IPS-NIHi7 (cell line): ENCODE measurements at regions not wholly inside any gene's neighbourhood (a gene's known extent, or its start where the extent isn't known, plus 50 kb on each side); places are given as distances from the start of the nearest gene placed in this dataset.

Experiments
- DNase-seq: peaks from one replicate; pipeline ENCODE4 v3.0.0; 2012; ENCODE audit warnings: mixed read lengths; ENCODE audit errors: extremely low spot score

DNA sequence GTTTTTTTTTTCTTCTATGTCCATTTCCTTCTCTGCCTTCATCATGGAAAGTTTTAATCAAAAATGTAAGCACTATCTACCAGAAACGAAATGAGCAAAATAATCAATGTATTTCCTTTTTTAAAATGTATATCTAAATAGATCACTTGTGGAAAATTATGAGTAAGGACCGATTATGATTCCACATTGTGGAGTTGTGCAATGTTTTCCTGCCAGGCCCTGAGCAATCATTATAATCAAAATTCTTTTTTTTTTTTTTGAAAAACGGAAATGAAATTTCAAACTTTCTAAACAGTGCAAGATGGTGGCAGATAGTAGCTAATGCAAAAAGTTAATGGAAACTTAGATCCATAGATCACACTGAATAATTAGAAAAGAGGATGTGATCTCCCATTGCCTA is 1074.6 kb upstream of the TMEM132C start:
- no peak for DNase-seq

DNA sequence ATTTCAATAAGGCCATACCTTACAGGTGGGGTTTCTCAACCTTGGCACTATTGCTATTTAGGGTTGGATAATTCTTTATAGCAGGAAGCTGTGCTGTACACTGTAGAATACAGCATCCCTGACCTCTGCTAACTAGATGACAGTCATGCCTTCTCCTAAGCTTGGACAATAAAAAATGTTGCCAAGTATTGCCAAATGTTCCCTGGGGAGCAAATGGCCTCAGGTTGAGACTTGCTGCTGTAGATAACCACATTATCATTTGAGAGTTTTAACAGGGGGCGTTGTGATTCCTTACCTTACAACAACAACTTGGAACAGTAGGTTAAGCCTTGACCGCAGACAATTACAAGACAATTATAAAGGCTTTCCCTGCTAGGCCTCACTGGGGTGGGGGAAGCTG is 1073.6 kb upstream of the TMEM132C start:
- DNase-seq = no peak

DNA sequence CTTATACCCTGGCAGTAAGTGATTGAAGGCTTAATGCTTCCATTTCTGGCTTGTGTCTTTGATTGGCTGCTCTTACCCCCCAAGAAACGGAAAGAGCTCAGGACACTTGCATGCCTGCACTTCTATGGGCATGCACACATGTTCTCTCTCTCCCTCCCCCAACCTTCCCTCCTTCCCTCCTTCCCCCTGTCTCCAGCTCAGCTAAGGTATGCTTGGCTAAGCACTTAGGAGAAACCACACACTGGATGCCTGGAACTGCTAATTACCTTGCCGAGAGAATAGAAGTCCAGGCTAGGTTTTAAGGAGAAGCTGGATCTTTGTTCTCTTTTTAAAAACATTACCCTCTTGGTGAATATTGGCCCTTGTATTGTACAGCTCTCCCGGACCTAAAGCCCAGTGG is 1072.8 kb upstream of the TMEM132C start:
- no peak for DNase-seq

DNA sequence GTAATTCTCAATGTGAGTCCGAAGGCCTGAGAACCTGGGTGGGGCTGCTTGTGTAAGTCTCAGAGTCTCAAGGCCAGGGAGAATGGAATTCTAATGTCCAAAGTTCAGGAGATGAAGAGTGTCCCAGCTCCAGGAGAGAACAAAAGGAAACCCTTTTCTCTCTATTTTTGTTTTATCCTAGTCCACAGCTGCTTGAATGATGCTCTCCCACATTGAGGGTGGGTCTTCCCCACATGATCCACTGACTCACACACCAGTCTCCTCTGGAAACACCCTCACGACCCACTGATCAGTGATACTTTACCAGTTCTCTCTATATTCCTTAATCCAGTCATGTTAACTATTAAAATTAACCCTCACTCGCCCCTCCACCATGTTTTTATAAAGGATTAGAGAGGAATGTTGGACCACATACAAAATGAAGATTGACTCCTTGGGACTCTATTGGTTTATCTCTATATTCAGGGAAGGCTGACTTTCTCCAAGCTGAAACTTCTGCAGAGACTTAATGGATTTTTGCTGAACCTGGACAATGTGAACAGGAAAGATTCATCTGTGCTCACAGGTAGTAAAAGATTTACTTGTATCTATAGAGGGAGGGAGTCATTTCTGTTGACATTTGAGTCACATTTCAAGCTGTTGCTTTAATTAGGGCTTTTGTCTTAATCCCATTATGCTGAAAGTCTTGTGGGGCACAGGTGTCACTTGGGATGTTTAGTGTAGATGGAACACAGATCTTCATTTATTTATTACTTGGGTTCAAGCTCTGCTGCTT is 1061.0 kb upstream of the TMEM132C start:
- no peak for DNase-seq

DNA sequence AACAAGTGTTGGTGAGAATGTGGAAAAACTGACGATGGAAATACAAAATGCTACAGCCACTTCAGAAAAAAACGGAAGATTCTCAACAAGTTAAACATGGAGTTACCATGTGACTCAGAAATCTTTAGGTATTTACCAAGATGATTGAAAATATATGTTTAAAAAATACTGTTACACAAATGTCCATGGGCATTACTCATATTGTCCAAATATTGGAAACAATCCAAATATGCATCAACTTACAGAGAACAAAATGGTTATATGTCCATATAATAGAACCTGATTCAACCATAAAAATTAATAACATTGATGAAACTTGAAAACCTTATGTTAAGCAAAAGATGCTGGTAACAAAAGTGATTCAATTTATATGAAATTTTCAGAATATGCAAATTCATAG is 1057.7 kb upstream of the TMEM132C start:
- DNase-seq = no peak

DNA sequence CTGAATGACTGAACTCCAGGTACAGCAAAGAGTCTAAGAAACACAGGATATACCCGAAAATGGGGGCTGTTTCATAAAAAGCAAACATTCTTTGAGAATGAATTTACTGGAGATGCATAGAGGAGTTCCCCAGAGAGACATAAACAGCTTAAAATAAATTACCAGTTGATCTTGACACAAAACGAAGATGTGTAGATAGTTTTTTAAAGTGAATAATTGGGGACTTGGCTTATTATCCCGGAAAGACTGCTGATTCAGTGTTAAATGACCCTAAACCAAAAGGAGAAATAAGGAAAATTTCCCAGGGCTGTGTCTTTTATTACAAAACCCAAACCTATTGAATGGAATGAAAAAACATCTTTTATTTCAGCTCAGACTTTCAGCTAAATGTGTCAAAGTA is 1052.8 kb upstream of the TMEM132C start:
- DNase-seq = no peak

DNA sequence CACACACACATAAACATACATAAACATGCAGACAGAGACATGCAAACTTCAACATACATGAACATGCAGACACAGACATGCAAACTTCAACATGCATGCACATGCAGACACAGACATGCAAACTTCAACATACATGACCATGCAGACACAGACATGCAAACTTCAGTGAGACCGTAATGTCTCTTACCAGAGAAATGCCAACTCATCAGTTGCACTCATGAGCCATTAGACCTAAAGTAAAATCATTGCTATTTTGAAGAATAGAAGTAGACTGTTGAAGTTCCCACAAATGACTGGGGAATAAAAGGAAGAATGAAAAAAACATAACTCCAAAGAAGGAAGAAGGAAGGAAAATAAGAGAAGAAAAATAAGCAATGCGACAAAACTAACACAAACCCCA is 1044.0 kb upstream of the TMEM132C start:
- no peak for DNase-seq

DNA sequence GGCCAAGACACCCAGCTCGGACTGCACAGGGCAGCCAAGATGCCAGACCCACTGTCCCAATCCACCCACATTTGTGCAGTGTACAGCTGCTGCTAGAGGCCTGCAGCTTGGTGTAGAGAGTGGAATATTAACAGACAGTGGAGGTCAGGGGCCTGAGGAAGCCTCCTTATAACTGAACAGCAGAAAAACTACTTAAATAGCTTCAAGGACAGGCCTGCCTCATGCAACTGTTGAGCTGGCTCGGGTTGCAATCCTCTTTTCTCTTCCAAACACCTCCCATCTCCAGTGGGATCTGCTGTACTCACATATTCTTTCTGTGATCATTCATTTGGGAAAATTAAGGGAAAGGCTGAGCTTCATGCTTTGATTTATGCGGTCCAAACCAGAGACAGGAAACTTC is 1043.2 kb upstream of the TMEM132C start:
- DNase-seq = no peak

DNA sequence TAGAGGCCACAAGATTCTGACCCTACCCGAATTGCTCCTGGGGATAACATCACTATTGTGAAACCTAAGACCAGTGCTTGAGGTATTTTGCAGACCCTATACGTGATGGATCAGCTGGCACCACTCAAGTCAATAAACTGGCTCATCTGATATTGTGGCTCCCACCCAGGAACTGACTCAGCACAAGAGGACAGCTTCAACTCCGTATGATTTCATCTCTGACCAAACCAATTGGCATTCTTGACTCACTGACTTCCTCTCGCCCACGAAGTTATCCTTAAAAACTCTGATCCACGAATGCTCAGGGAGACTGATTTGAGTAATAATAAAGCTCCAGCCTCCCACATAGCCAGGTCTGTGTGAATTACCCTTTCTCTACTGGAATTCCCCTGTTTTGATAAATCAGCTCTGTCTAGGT is 1036.1 kb upstream of the TMEM132C start:
- DNase-seq = no peak

DNA sequence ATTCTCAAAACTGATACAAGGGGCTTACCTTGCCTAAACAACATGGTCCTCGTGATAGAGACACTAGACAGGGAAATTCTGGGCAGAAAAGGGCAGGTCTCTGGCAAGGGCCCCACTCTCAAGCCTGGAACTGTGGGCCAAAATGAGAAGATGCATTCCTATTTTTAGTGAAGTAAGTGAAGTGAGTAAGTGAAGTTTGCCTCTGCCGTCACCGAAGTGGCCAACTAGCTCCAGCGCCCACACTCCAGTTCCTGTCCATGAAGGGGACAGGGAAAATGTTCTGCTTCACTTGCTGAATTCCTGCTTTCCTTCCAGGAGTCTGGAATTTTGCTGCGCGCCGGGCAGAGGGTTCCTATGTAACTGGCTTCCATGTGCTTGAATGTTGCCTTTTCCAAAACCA is 1035.6 kb upstream of the TMEM132C start:
- no peak for DNase-seq

DNA sequence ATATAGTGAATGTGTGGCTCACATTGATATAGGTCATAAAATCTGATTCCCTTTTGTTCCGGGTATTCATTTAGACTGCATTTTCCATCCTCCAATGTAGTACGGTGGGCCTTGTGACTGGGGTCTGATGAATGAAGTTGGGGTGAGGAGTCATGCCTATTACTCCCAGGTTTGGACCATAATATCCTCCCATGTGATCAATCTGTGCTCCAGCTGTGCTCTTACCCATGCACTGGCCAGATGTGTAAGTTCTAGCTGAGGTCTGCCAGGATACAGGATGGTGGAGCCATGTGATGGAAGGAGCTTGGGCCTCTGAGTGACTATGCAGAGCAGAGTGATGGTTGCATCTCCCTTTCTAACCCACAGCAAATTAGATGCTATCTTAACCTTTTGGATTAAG is 1034.0 kb upstream of the TMEM132C start:
- DNase-seq = no peak

DNA sequence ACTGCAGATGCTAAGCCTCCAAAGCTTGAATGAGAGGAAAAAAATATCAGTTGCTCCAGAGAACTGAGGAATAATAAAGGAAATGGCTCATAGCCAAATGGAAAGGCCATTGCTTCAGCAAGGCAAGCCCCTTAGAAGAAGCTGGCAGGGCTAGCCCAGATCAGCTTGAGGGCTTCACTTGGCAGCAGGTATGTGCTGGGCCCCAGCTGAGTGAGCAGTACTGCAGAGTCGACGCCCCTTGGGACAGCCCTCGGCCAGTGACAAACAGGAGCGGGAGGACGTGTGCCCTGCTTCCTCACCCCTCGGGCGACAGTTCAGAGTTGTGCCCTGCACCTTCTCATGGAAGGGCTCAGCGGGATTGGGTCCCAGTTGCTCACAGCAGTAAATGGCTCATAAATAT is 1031.2 kb upstream of the TMEM132C start:
- DNase-seq = no peak

DNA sequence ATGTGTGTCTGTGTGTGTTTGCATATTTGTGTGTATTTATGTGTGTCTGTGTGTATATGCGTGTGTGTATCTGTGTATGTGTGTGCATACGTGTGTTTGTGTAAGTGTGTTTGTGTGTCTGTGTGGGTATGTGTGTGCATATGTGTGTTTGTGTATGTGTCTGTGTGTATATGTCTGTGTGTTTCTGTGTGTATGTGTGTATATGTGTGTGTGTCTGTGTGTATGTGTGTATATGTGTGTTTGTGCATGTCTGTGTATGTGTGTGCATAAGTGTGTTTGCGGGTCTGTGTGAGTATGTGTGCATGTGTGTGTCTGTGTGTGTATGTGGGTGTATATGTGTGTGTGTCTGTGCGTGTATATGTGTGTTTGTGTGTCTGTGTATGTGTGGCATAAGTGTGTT is 1030.5 kb upstream of the TMEM132C start:
- DNase-seq = no peak

DNA sequence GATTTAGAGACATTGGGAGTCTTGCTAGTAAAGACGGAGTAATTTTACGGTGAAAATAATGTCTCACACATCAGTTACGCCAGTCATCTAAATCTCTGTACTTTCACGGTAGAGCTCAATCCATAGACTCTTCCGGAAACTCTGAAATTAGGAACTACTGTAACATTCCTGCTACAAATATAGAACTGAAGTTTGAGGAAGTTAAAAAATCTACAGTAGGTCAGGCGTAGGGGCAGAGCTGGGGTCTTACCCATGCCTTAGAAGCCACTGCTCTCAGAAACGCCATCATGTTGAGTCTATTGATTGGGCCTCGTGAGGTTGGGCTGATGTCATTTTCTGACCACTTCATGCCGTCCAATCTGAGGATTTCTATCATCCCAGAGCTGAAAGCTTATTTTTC is 1029.8 kb upstream of the TMEM132C start:
- DNase-seq = no peak

DNA sequence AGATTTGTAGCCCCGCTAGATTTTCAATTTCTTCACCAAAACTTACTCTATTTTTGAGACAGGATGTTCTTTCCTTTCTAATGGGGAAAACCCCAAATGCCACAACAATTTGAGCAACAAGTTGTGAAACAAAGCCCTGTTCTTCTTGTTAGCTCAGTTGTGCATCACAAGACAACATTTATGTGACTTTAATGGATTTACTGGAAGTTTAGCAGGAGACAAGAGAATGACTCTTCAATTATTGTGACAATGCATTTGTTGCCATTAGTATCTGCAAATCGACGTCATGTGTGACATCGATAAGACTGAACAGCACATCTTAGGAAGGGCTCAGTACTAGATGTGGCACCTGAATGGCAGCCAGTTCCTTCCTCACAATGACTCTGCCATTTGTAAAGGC is 1028.9 kb upstream of the TMEM132C start:
- DNase-seq = no peak

DNA sequence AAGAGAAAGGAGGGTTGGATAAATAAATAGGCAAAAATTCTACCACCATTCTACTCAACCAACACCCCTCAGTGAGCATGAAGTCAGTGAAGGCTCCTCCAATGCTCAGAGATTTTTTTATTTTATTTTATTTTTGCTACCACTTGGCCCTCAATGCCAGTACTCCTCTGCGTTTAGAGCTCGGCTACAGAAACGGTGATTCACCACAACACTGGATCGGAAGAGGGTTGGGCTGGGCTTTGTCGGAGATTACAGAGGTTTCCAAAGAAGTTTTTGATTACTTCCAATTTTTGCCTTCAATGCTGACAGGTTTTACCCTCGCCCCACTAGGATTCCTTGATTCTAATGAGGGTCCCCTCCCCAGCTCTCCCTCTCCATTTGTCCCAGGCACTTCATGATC is 1027.2 kb upstream of the TMEM132C start:
- DNase-seq = no peak

DNA sequence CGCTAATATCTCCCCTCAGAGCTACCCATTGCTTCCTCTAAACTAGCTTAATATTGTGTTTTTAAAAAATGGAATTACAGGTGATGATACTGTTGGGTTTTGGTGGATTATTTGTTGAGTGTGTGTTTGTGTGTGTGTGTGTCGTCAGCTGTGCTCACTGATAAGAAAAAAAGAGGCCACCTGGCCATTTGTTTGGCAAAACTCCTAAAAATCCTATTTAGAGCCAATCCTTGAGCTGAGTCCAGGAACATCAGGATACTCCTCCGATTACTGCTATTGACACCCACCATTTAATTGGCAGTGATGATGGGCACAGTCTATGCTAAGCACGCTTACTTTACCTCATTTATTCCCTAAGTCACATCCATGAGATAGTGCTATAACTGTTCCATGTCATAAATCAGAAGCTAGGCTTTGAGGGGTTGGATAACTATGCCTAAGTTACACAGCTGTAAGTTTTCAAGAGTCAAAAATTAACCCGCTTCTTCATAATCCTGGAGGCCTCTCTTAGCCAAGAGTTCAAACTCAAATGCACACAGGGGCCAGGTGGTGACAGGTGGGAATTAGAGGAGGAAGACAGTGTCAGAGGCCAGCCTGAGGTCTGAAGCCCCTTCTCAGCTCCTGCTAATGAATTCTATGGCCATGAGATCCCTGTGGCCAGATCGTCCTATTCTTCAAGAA is 1026.6 kb upstream of the TMEM132C start:
- no peak for DNase-seq

DNA sequence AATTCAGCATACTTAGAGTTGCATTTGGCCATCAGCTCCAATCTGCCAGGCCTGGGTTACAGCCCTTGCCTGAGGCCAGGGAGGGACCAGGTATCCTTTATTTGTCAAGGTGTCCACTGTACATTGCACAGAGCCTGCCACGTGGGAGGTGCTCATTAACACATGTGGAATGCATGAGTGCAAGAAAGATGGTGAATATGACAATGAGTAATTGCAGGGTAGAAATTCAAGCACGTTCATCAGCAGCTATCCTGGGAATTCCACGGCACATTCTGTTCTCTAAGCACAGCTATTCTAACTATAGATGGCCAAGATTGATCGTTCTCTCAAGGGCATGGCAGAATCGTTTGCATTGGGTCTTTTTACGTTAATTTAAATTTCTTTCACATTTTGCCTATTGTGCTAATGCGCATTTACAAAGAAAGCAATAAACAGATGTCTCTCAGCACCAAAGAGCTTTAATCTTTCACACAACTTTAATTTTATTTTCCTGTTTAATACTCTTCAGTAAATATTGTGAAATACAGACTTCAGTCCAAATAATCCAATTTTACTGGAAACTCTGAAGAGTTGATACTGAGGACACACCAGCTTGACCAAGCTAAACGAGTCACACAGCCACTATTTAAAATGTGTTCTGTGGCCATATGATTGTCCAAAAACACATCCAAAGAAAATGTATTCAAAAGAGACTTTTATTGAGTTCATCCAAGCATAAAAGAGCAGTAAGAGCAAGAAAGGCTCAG is 1025.7 kb upstream of the TMEM132C start:
- DNase-seq = no peak

DNA sequence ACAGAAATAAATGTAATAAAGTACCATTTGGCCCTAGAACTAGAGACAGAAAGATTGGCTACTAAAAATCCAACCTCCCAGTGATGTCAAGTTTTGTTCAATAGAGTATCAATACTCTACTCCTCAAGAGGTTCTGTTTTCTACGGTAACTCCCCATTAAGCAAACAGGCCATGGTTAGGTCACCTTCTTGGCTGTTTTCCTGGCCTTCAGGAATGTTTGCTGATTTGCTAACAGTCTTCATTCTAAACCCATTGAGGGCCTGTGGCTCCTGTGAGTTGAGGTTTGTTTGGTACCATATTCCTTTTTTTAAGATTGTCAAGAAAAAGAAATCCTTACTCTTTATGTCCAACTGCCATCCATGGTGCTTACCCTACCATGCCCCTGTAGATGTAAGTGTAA is 1022.0 kb upstream of the TMEM132C start:
- no peak for DNase-seq

DNA sequence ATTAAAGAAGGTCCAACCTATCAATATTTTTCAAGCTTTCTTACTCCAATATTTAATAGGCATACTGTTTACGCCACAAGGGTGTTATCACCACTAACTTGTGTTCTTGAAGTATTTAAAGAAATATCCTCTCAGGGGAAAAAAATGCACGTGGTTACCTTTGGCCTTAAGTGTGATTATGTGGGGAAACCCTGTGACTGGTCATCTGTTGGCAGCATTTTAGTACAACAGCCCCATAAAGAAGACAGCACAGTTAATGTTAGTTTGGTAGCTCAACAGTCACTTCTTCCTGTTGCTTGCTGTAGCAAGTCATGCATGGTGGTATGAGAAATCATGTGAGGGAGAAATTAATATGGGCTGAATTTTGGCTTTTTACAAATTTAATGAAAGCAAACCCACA is 1021.5 kb upstream of the TMEM132C start:
- no peak for DNase-seq

DNA sequence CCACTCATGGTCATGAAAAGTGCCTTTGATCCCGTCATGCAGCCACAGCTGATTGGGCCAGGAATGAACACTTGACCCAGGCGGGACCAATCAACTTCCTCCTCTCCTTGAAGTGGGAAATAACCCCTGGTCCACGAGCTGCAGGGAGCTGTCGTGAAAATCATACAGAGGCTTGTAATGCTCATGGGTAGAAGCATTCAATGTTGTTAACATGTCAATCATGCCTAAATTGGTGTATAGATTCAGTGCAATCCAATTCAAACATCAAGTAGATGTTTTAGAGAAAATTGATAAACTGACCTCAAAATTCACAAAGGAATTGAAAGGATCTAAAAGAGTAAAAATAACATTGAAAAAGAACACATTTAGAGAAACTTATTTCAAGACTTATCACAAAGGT is 1019.0 kb upstream of the TMEM132C start:
- DNase-seq = no peak

DNA sequence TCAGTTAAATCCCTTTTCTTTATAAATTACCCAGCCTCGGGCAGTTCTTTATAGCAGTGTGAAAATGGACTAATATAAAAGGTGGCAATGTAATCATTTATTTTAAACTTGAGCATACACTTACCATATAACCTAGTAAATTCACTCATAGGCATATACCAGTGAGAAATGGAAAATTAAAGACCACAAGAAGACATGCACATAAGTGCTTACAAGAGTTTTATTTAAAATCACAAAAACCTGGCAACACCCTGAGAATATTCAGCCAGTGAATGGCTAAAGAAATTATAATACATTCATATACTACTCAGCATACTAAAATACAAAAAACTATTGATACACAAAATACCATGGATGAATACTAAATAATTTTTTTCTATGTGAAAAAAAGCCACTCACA is 1017.5 kb upstream of the TMEM132C start:
- DNase-seq = no peak

DNA sequence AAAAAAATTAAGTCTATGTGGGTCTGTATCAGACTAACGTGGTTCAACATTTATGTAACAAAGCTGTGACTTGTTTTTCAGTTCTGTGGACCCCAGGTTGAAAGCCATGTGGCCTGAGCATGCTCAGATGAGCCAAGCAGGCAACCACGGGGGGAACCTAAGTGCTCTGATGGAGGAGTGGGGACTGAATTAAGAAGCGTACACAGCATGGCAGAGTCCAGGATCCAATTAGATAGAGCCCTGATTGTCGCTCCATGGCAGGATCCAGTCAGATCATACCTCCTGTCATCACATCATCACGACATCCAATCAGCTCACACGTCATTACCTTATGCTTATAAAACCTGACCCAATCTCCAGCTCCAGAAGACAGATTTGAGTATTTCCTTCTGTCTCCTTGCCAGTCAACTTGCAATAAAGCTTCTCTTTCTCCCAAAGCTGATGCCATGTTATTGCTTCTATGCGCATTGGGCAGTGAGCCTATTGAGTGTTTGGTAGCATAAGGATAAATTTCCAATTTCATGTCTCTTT is 1013.1 kb upstream of the TMEM132C start:
- DNase-seq = no peak
